Stomach (tissue), 4 donors: ENCODE measurements at regions not wholly inside any gene's neighbourhood (a gene's known extent, or its start where the extent isn't known, plus 50 kb on each side); places are given as distances from the start of the nearest gene placed in this dataset.

ENCODE experiments used
- EP300 ChIP-seq: sonication (generic); formaldehyde crosslinking; IDR thresholded peaks from one replicate; pipeline ENCODE4 v1.6.1; 2017; ENCODE audit warnings: antibody characterized with exemption
- POLR2A ChIP-seq, 4 donors: fragments of 450-650 bp; IDR thresholded peaks; one replicate each; pipeline ENCODE4 v1.6.1; 2016; ENCODE audit warnings: antibody characterized with exemption in 4 of 4, control low read depth in 2 of 4, mild to moderate bottlenecking in 1 of 4, moderate library complexity in 1 of 4
- POLR2AphosphoS5 ChIP-seq, 3 donors: sonication (generic); formaldehyde crosslinking; IDR thresholded peaks; one replicate each; pipeline ENCODE4 v1.6.1; 2016; ENCODE audit warnings: antibody characterized with exemption in 3 of 3
- TF ChIP-seq, protein P1 (sequence below), 7 experiments: fragments of 450-650 bp in 4 of 7; fragments of 200-600 bp in 3 of 7; sonication (generic) in 3 of 7; IDR thresholded peaks; one replicate each; pipeline ENCODE4 v1.5.1; 2016 to 2019; ENCODE audit warnings: antibody characterized with exemption in 7 of 7, control low read depth in 2 of 7, mild to moderate bottlenecking in 1 of 7

DNA sequence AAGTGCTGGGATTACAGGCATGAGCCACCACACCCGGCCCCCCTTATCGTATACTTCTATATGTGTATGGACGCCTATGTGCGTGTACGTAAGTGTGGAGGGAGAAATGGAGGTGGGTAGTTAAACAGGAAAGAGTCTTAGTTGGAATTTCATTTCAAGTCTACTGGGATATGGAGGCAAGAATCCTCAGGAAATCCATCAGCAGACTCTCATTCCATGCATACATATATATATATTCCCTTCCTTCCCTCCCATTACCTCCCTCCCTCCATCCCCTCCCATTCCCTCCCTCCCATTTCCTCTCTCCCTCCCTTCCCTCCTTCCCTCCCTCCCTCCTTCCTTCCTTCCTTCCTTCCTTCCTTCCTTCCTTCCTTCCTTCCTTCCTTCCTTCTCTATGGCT, 391.7 kb upstream of the RBFOX1 start:
- TF ChIP-seq, protein P1, sequence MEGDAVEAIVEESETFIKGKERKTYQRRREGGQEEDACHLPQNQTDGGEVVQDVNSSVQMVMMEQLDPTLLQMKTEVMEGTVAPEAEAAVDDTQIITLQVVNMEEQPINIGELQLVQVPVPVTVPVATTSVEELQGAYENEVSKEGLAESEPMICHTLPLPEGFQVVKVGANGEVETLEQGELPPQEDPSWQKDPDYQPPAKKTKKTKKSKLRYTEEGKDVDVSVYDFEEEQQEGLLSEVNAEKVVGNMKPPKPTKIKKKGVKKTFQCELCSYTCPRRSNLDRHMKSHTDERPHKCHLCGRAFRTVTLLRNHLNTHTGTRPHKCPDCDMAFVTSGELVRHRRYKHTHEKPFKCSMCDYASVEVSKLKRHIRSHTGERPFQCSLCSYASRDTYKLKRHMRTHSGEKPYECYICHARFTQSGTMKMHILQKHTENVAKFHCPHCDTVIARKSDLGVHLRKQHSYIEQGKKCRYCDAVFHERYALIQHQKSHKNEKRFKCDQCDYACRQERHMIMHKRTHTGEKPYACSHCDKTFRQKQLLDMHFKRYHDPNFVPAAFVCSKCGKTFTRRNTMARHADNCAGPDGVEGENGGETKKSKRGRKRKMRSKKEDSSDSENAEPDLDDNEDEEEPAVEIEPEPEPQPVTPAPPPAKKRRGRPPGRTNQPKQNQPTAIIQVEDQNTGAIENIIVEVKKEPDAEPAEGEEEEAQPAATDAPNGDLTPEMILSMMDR (IDR thresholded peaks at IDR 0.05): no peak
- TF ChIP-seq EP300 (no peak), POLR2A (IDR thresholded peaks at IDR 0.05) (no peak), POLR2AphosphoS5 (IDR thresholded peaks at IDR 0.05) (no peak)
